Neural progenitor cell (in vitro differentiated cells): ENCODE measurements at regions not wholly inside any gene's neighbourhood (a gene's known extent, or its start where the extent isn't known, plus 50 kb on each side); places are given as distances from the start of the nearest gene placed in this dataset.

Experiments used
- DNase-seq: peaks from one replicate; pipeline ENCODE4 v3.0.0-alpha.2; 2016; ENCODE audit warnings: low spot score
- H2AFZ ChIP-seq: fragments of 200-600 bp; sonication (generic); replicated peaks from 2 replicates; pipeline ENCODE4 v1.6.1; 2016; ENCODE audit warnings: antibody characterized with exemption
- H3F3A ChIP-seq: fragments of 200-600 bp; sonication (generic); 2 replicates; pipeline ENCODE4 v1.6.1; 2016; ENCODE audit warnings: antibody characterized with exemption, low read depth
- H3K27ac ChIP-seq: fragments of 200-600 bp; sonication (generic); 2 replicates; pipeline ENCODE4 v1.5.1; 2016; ENCODE audit warnings: mild to moderate bottlenecking
- H3K27me3 ChIP-seq: fragments of 200-600 bp; sonication (generic); 2 replicates; pipeline ENCODE4 v1.6.1; 2016; ENCODE audit warnings: mild to moderate bottlenecking, moderate library complexity
- H3K36me3 ChIP-seq: fragments of 200-600 bp; sonication (generic); 2 replicates; pipeline ENCODE4 v1.5.1; 2016
- H3K4me1 ChIP-seq: fragments of 200-600 bp; sonication (generic); 2 replicates; pipeline ENCODE4 v1.6.1; 2016; ENCODE audit warnings: mixed run types
- H3K4me2 ChIP-seq: fragments of 200-600 bp; sonication (generic); 2 replicates; pipeline ENCODE4 v1.6.1; 2016
- H3K4me3 ChIP-seq: fragments of 200-600 bp; sonication (generic); 2 replicates; pipeline ENCODE4 v1.5.1; 2016
- H3K79me2 ChIP-seq: fragments of 200-600 bp; sonication (generic); 2 replicates; pipeline ENCODE4 v1.6.1; 2016; ENCODE audit warnings: low read depth
- H3K9ac ChIP-seq: fragments of 200-600 bp; sonication (generic); 2 replicates; pipeline ENCODE4 v1.6.1; 2016
- H3K9me3 ChIP-seq: fragments of 200-600 bp; sonication (generic); 2 replicates; pipeline ENCODE4 v1.5.1; 2016; ENCODE audit warnings: low read depth
- H4K20me1 ChIP-seq: fragments of 200-600 bp; sonication (generic); 2 replicates; pipeline ENCODE4 v1.6.1; 2016; ENCODE audit warnings: low read depth
- H3K27ac Mint-ChIP-seq: 3 replicates; pipeline ENCODE4 v1.8.0; 2021; ENCODE audit warnings: mixed read lengths
- H3K27me3 Mint-ChIP-seq: 2 replicates; pipeline ENCODE4 v1.8.0; 2022; ENCODE audit warnings: low read depth, mild to moderate bottlenecking, inconsistent platforms, moderate library complexity, mixed read lengths; ENCODE audit not compliant: insufficient read depth
- H3K36me3 Mint-ChIP-seq: 3 replicates; pipeline ENCODE4 v1.8.0; 2021; ENCODE audit warnings: mixed read lengths
- H3K4me1 Mint-ChIP-seq: 3 replicates; pipeline ENCODE4 v1.8.0; 2021; ENCODE audit warnings: mixed read lengths
- H3K4me3 Mint-ChIP-seq: 3 replicates; pipeline ENCODE4 v1.8.0; 2021; ENCODE audit warnings: mild to moderate bottlenecking, moderate library complexity, mixed read lengths
- H3K9me3 Mint-ChIP-seq: 3 replicates; pipeline ENCODE4 v1.8.0; 2020; ENCODE audit warnings: mixed read lengths
- CTCF ChIP-seq: fragments of 200-600 bp; sonication (generic); IDR thresholded peaks from 2 replicates; pipeline ENCODE4 v1.5.1; 2017; ENCODE audit warnings: antibody characterized with exemption, mild to moderate bottlenecking
- EZH2 ChIP-seq: fragments of 200-600 bp; sonication (generic); IDR thresholded peaks from 2 replicates; pipeline ENCODE4 v1.6.1; 2017; ENCODE audit warnings: antibody characterized with exemption, mild to moderate bottlenecking, moderate library complexity
- EZH2phosphoT487 ChIP-seq: fragments of 200-600 bp; sonication (generic); IDR thresholded peaks from 2 replicates; pipeline ENCODE4 v1.6.1; 2017; ENCODE audit warnings: antibody characterized with exemption

GRCh38 chr16:14371778-14372431 lies 258.2 kb downstream of the PARN start:
- no peak overlapping the region for H3K4me2 ChIP-seq
- H3K4me3 ChIP-seq = no peak overlapping the region
- no peak overlapping the region for H3K4me3 Mint-ChIP-seq
- H3K27ac ChIP-seq = no peak overlapping the region
- peaks cover 20% of the 10 kb centered on the region for H3K4me1 Mint-ChIP-seq
- no peak overlapping the region for H2AFZ ChIP-seq
- no peaks in the 10 kb centered on the region for H3K27me3 ChIP-seq
- no peaks in the 10 kb centered on the region for H3K36me3 Mint-ChIP-seq
- TF ChIP-seq EZH2 (no peak), EZH2phosphoT487 (no peak), CTCF (no peak)
- H3F3A ChIP-seq = no peaks in the 10 kb centered on the region
- H3K27ac Mint-ChIP-seq = no peak overlapping the region
- peaks cover 8% of the 10 kb centered on the region for H3K4me1 ChIP-seq
- H3K9me3 Mint-ChIP-seq = no peaks in the 10 kb centered on the region
- H3K79me2 ChIP-seq = no peaks in the 10 kb centered on the region
- H3K9ac ChIP-seq = no peak overlapping the region
- no peaks in the 10 kb centered on the region for H4K20me1 ChIP-seq
- peak; percentile 74 for DNase-seq
- peaks cover 14% of the 10 kb centered on the region for H3K27me3 Mint-ChIP-seq
- H3K36me3 ChIP-seq = no peaks in the 10 kb centered on the region
- no peaks in the 10 kb centered on the region for H3K9me3 ChIP-seq

- H3K36me3 ChIP-seq = no peaks in the 10 kb centered on the region
- H3K4me1 ChIP-seq = peaks cover 8% of the 10 kb centered on the region
- no peak overlapping the region for H3K9ac ChIP-seq
- no peaks in the 10 kb centered on the region for H3K27me3 ChIP-seq
- no peaks in the 10 kb centered on the region for H3K9me3 ChIP-seq
- peaks cover 14% of the 10 kb centered on the region for H3K27me3 Mint-ChIP-seq
- TF ChIP-seq CTCF = no peak
- no peak for TF ChIP-seq EZH2
- TF ChIP-seq EZH2phosphoT487 = no peak
- no peak for DNase-seq
- H3K27ac ChIP-seq = no peak overlapping the region
- H3K4me3 Mint-ChIP-seq = no peak overlapping the region
- no peaks in the 10 kb centered on the region for H3K9me3 Mint-ChIP-seq
- no peaks in the 10 kb centered on the region for H3F3A ChIP-seq
- H3K27ac Mint-ChIP-seq = no peak overlapping the region
- no peaks in the 10 kb centered on the region for H4K20me1 ChIP-seq
- H3K4me3 ChIP-seq = no peak overlapping the region
- no peaks in the 10 kb centered on the region for H3K79me2 ChIP-seq
- H3K36me3 Mint-ChIP-seq = no peaks in the 10 kb centered on the region
- no peak overlapping the region for H3K4me2 ChIP-seq
- peaks cover 20% of the 10 kb centered on the region for H3K4me1 Mint-ChIP-seq
- H2AFZ ChIP-seq = no peak overlapping the region
Measured at GRCh38 chr16:14370736-14371234, 259.3 kb downstream of the PARN start.

- H3K27me3 ChIP-seq = no peaks in the 10 kb centered on the region
- no peak overlapping the region for H2AFZ ChIP-seq
- H3K36me3 ChIP-seq = no peaks in the 10 kb centered on the region
- peaks cover 8% of the 10 kb centered on the region for H3K4me1 ChIP-seq
- no peak overlapping the region for H3K27ac ChIP-seq
- H3K79me2 ChIP-seq = no peaks in the 10 kb centered on the region
- Mint-ChIP-seq H3K9me3 (no peaks in the 10 kb centered on the region), H3K27me3 (peaks cover 16% of the 10 kb centered on the region), H3K27ac (no peak overlapping the region), H3K4me3 (peak overlapping the region; percentile 13), H3K36me3 (no peaks in the 10 kb centered on the region), H3K4me1 (peaks cover 22% of the 10 kb centered on the region)
- DNase-seq = no peak
- H3K4me2 ChIP-seq = no peak overlapping the region
- H3K9ac ChIP-seq = no peak overlapping the region
- no peaks in the 10 kb centered on the region for H4K20me1 ChIP-seq
- no peak overlapping the region for H3K4me3 ChIP-seq
- H3K9me3 ChIP-seq = no peaks in the 10 kb centered on the region
- TF ChIP-seq EZH2 (no peak), CTCF (no peak)
- H3F3A ChIP-seq = no peaks in the 10 kb centered on the region
Measured at GRCh38 chr16:14369734-14370598, 260.1 kb downstream of the PARN start.
